Prostate gland (tissue), 2 donors: ENCODE measurements at regions not wholly inside any gene's neighbourhood (a gene's known extent, or its start where the extent isn't known, plus 50 kb on each side); places are given as distances from the start of the nearest gene placed in this dataset.

ENCODE experiments used
- POLR2AphosphoS5 ChIP-seq: sonication (generic); formaldehyde crosslinking; IDR thresholded peaks from one replicate; pipeline ENCODE4 v1.6.1; 2017; ENCODE audit warnings: antibody characterized with exemption
- TF ChIP-seq, protein P1 (sequence below), 4 experiments: fragments of 200-600 bp in 2 of 4; fragments of 450-650 bp in 2 of 4; sonication (generic) in 2 of 4; IDR thresholded peaks; 1 replicate in 3 of 4; 2 replicates in 1 of 4; pipeline ENCODE4 v1.5.1; 2016 to 2019; ENCODE audit warnings: antibody characterized with exemption in 4 of 4, mild to moderate bottlenecking in 2 of 4, moderate library complexity in 2 of 4

GRCh38 chr9:104988539-104988938 lies 60.6 kb upstream of the ABCA1 start:
- TF ChIP-seq, protein P1, sequence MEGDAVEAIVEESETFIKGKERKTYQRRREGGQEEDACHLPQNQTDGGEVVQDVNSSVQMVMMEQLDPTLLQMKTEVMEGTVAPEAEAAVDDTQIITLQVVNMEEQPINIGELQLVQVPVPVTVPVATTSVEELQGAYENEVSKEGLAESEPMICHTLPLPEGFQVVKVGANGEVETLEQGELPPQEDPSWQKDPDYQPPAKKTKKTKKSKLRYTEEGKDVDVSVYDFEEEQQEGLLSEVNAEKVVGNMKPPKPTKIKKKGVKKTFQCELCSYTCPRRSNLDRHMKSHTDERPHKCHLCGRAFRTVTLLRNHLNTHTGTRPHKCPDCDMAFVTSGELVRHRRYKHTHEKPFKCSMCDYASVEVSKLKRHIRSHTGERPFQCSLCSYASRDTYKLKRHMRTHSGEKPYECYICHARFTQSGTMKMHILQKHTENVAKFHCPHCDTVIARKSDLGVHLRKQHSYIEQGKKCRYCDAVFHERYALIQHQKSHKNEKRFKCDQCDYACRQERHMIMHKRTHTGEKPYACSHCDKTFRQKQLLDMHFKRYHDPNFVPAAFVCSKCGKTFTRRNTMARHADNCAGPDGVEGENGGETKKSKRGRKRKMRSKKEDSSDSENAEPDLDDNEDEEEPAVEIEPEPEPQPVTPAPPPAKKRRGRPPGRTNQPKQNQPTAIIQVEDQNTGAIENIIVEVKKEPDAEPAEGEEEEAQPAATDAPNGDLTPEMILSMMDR (IDR thresholded peaks at IDR 0.05): no peak
- no peak for TF ChIP-seq POLR2AphosphoS5
